AG10803 (cell line): ENCODE measurements at regions not wholly inside any gene's neighbourhood (a gene's known extent, or its start where the extent isn't known, plus 50 kb on each side); places are given as distances from the start of the nearest gene placed in this dataset.

Source experiments
- DNase-seq: peaks from one replicate; pipeline ENCODE4 v3.0.0; 2010; ENCODE audit warnings: low read depth
- H3K4me3 ChIP-seq: 2 replicates; pipeline ENCODE4 v1.5.1; 2011; ENCODE audit warnings: mild to moderate bottlenecking, low read length, control low read depth
- CTCF ChIP-seq: conservative IDR thresholded peaks from 2 replicates; pipeline ENCODE4 v1.5.1; 2011; ENCODE audit warnings: mild to moderate bottlenecking, low read length, control low read depth, inconsistent platforms

GRCh38 chr1:29539971-29540370 is 303.6 kb downstream of the PTPRU start:
- no peak for DNase-seq
- no peak overlapping the region for H3K4me3 ChIP-seq
- TF ChIP-seq CTCF, result no peak

- H3K4me3 ChIP-seq, result no peak overlapping the region
- no peak for TF ChIP-seq CTCF
- DNase-seq, result no peak
Measured at GRCh38 chr1:29538586-29538985, 302.3 kb downstream of the PTPRU start.

- H3K4me3 ChIP-seq, result no peak overlapping the region
- TF ChIP-seq CTCF, result no peak
- no peak for DNase-seq
Measured at GRCh38 chr1:29532751-29533150, 296.4 kb downstream of the PTPRU start.

GRCh38 chr1:29532285-29532684 is 296.0 kb downstream of the PTPRU start:
- DNase-seq, result no peak
- TF ChIP-seq CTCF, result no peak

GRCh38 chr1:29531596-29531995 is 295.3 kb downstream of the PTPRU start:
- no peak overlapping the region for H3K4me3 ChIP-seq
- TF ChIP-seq CTCF, result no peak

More at GRCh38 chr1:29532285-29532684, 296.0 kb downstream of the PTPRU start:
- H3K4me3 ChIP-seq, result no peak overlapping the region

GRCh38 chr1:29529677-29530278 is 293.5 kb downstream of the PTPRU start:
- TF ChIP-seq CTCF, result no peak
- no peak overlapping the region for H3K4me3 ChIP-seq
- DNase-seq, result no peak

More at GRCh38 chr1:29531596-29531995, 295.3 kb downstream of the PTPRU start:
- no peak for DNase-seq

GRCh38 chr1:29527314-29528004 is 291.1 kb downstream of the PTPRU start:
- no peak overlapping the region for H3K4me3 ChIP-seq
- DNase-seq, result no peak
- TF ChIP-seq CTCF, result no peak
